ENCODE measurements at regions not wholly inside any gene's neighbourhood (a gene's known extent, or its start where the extent isn't known, plus 50 kb on each side); places are given as distances from the start of the nearest gene placed in this dataset.

DNA sequence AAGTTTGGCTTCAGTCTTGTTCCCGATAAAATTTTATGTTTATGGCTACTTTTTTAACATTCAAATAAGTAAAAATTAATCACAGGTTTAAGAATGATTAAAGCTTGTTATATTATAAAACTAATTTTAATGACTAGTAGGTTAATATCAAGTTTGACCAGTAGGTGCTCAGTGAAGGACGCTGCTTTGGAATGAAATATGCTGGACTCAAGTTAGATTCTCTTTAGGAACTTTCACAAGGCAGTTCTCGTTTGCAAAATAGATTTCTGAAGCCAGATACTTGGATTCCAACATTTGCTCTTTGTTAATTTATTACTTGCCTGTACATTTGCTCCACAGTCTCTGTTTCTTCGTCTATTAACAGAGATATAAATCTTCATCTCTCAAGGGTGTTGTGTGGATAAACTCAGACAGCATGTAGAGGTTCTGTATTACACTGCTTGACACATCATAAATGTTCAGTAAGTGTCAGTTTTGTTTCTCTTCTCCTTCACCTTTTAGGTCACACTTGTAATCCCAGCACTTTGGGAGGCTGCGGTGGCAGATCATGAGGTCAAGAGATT, 432.8 kb upstream of the CHRM3 start:
- ATAC-seq (no peak), DNase-seq (ENCODE audit: extremely low read depth in 1 of 4, low spot score in 3 of 4) (no peak), FAIRE-seq (no peak)
- in situ Hi-C loops (cut with MboI) = no loop called here
- no peak overlapping the region for H2AFZ ChIP-seq (ENCODE audit: low read depth, low read length)
- WGBS (ENCODE audit: insufficient coverage, low coverage, missing lambda C conversion rate) = 1% methylated on average over 5 of the region's 5 CpGs
- intact Hi-C loops (cut with micrococcal nuclease) = no loop called here
- H3K27ac ChIP-seq (ENCODE audit: extremely low read depth, low read depth, low read length) = no peak overlapping the region
- CTCF ChIA-PET (ENCODE audit: low intra/inter-chr PET ratio) = no interaction called here
- H3K4me1 ChIP-seq (replicated peaks in 1 of 2; ENCODE audit: control insufficient read depth in 2 of 2, insufficient read depth in 2 of 2, low read length in 2 of 2) = no peaks in the 10 kb centered on the region
- BruUV-seq (replicated peaks) = no TSS peak
- H3K9ac ChIP-seq (ENCODE audit: insufficient read depth in 1 of 2, low read depth in 2 of 2, low read length in 2 of 2) = no peak overlapping the region
- TF ChIP-seq CBFA2T2 (conservative IDR thresholded peaks at IDR 0.05) = no peak
- TF ChIP-seq ZBTB17 (CRISPR knock-in tag; IDR thresholded peaks at IDR 0.05) = no peak
- no peak for TF ChIP-seq DPF2 (IDR thresholded peaks at IDR 0.05)
- no peak for TF ChIP-seq GABPB1 (CRISPR knock-in tag; IDR thresholded peaks at IDR 0.05)
- no peak for TF ChIP-seq TAF7 (tag; IDR thresholded peaks at IDR 0.05)
- TF ChIP-seq CGGBP1 (CRISPR knock-in tag; IDR thresholded peaks at IDR 0.05) = no peak
- TF ChIP-seq HCFC1 (IDR thresholded peaks at IDR 0.05; ENCODE audit: low read depth, low read length) = no peak
- TF ChIP-seq GABPA (tag; conservative IDR thresholded peaks at IDR 0.05; ENCODE audit: low read depth) = no peak
- no peak for TF ChIP-seq NR2C2 (CRISPR knock-in tag; IDR thresholded peaks at IDR 0.05)
- TF ChIP-seq NR2C2 (tag; IDR thresholded peaks at IDR 0.05) = no peak
- no peak for TF ChIP-seq MBD2 (IDR thresholded peaks at IDR 0.05; ENCODE audit: borderline replicate concordance, low read depth)
- TF ChIP-seq SMARCA4 (IDR thresholded peaks at IDR 0.05) = no peak
- TF ChIP-seq, protein P1, sequence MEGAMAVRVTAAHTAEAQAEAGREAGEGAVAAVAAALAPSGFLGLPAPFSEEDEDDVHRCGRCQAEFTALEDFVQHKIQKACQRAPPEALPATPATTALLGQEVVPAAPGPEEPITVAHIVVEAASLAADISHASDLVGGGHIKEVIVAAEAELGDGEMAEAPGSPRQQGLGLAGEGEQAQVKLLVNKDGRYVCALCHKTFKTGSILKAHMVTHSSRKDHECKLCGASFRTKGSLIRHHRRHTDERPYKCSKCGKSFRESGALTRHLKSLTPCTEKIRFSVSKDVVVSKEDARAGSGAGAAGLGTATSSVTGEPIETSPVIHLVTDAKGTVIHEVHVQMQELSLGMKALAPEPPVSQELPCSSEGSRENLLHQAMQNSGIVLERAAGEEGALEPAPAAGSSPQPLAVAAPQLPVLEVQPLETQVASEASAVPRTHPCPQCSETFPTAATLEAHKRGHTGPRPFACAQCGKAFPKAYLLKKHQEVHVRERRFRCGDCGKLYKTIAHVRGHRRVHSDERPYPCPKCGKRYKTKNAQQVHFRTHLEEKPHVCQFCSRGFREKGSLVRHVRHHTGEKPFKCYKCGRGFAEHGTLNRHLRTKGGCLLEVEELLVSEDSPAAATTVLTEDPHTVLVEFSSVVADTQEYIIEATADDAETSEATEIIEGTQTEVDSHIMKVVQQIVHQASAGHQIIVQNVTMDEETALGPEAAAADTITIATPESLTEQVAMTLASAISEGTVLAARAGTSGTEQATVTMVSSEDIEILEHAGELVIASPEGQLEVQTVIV (CRISPR knock-in tag; IDR thresholded peaks at IDR 0.05; ENCODE audit: borderline replicate concordance) = no peak
- no peaks in the 10 kb centered on the region for H3K36me3 ChIP-seq (ENCODE audit: control insufficient read depth, insufficient read depth, low read length)
- POLR2A ChIA-PET = interaction anchor here (0.6 kb wide), 2 partner anchors 32 to 1198 kb away, joined by 3 to 4 read pairs; no protein-coding TSS in a partner anchor
- no peaks in the 10 kb centered on the region for H3K9me1 ChIP-seq (ENCODE audit: control insufficient read depth, insufficient read depth, low read length)
- H3K4me2 ChIP-seq (ENCODE audit: insufficient read depth, low read length) = no peak overlapping the region
- no peaks in the 10 kb centered on the region for H3K27me3 ChIP-seq (ENCODE audit: control insufficient read depth in 2 of 2, insufficient read depth in 2 of 2, low read length in 2 of 2)
- no peaks in the 10 kb centered on the region for H3K79me2 ChIP-seq (ENCODE audit: control insufficient read depth, insufficient read depth, low read length)
- no peak overlapping the region for H3K4me3 ChIP-seq
- no peaks in the 10 kb centered on the region for H4K20me1 ChIP-seq (replicated peaks; ENCODE audit: control insufficient read depth, insufficient read depth, low read length)
- no peaks in the 10 kb centered on the region for H3K9me3 ChIP-seq (replicated peaks; ENCODE audit: control insufficient read depth, insufficient read depth, low read depth, low read length)

All from K562 (cell line).